ENCODE measurements at regions not wholly inside any gene's neighbourhood (a gene's known extent, or its start where the extent isn't known, plus 50 kb on each side); places are given as distances from the start of the nearest gene placed in this dataset.

- TF ChIP-seq EZH2 (IDR thresholded peaks at IDR 0.05; ENCODE audit: borderline replicate concordance, low read depth, low read length, severe bottlenecking) (no peak), CTCF (IDR thresholded peaks at IDR 0.05; ENCODE audit: borderline replicate concordance, extremely low read depth, low read length, poor library complexity, severe bottlenecking) (no peak)
Observed at GRCh38 chr9:73344060-73344459, 192.4 kb downstream of the ANXA1 start.
